ENCODE measurements at regions not wholly inside any gene's neighbourhood (a gene's known extent, or its start where the extent isn't known, plus 50 kb on each side); places are given as distances from the start of the nearest gene placed in this dataset.
"Not testable (repeated sequence)": the region's sequence is repeated elsewhere in the genome, so short reads cannot be mapped to it uniquely, and the experiment has no call there.

- H3K9me1 ChIP-seq (ENCODE audit: insufficient read depth, low read length); H3K4me2 ChIP-seq (ENCODE audit: low read depth, low read length); dilution Hi-C loops (cut with HindIII; ENCODE audit: low sequenced_read_pairs, unreplicated experiment); H2BK15ac ChIP-seq (ENCODE audit: low read depth, low read length); H4K5ac ChIP-seq (ENCODE audit: low read depth, low read length); H3K23ac ChIP-seq (ENCODE audit: low read depth, low read length); H4K91ac ChIP-seq (ENCODE audit: insufficient read depth, low read depth, low read length); H3K56ac ChIP-seq (ENCODE audit: extremely low read depth, insufficient read depth, low read length); H2AK5ac ChIP-seq (ENCODE audit: low read depth, low read length); POLR2A ChIA-PET (ENCODE audit: unreplicated experiment); H2AFZ ChIP-seq (replicated peaks; ENCODE audit: low read length, poor library complexity); H3K27me3 ChIP-seq (ENCODE audit: control insufficient read depth, insufficient read depth, low read length); H3K9ac ChIP-seq (ENCODE audit: low read depth, low read length); intact Hi-C loops (cut with micrococcal nuclease); H4K20me1 ChIP-seq (ENCODE audit: insufficient read depth, low read length); H3K14ac ChIP-seq (replicated peaks; ENCODE audit: low read depth, low read length); H3K36me3 ChIP-seq (ENCODE audit: control insufficient read depth, insufficient read depth, low read length); BruUV-seq (replicated peaks); H2AK9ac ChIP-seq (replicated peaks; ENCODE audit: low read depth, low read length, poor library complexity); DNase-seq; CTCF ChIA-PET; ATAC-seq (ENCODE audit: low read depth); H3K79me1 ChIP-seq (ENCODE audit: low read depth in 1 of 2, low read length in 2 of 2); H3K4me3 ChIP-seq (ENCODE audit: insufficient read depth, low read depth, low read length); H2BK5ac ChIP-seq (ENCODE audit: low read depth, low read length, poor library complexity, severe bottlenecking); H2BK20ac ChIP-seq (ENCODE audit: low read depth, low read length); in situ Hi-C loops (cut with MboI; ENCODE audit: low sequenced_read_pairs); H4K8ac ChIP-seq (ENCODE audit: low read depth in 2 of 2, low read length in 2 of 2); H2BK120ac ChIP-seq (ENCODE audit: low read depth, low read length); H3K9me3 ChIP-seq (ENCODE audit: control insufficient read depth, insufficient read depth, low read length); H3K27ac ChIP-seq (ENCODE audit: insufficient read depth, low read length); H3K4ac ChIP-seq (ENCODE audit: low read depth, low read length); H3K4me1 ChIP-seq (ENCODE audit: control insufficient read depth, insufficient read depth, low read length); H3K18ac ChIP-seq (ENCODE audit: low read depth, low read length): not testable (repeated sequence)
- WGBS, 2 experiments (ENCODE audit: extremely low coverage in 2 of 2, insufficient read length in 1 of 2) = no CpG with 5 or more reads among the region's 8 CpGs
Observed at GRCh38 chrY:26666691-26667090, 1044.8 kb downstream of the CDY1 start.

- H4K8ac ChIP-seq (ENCODE audit: low read depth in 2 of 2, low read length in 2 of 2); H3K4me3 ChIP-seq (ENCODE audit: insufficient read depth, low read depth, low read length); ATAC-seq (ENCODE audit: low read depth); H3K14ac ChIP-seq (replicated peaks; ENCODE audit: low read depth, low read length); CTCF ChIA-PET; POLR2A ChIA-PET (ENCODE audit: unreplicated experiment); H3K9me1 ChIP-seq (ENCODE audit: insufficient read depth, low read length); H2AK5ac ChIP-seq (ENCODE audit: low read depth, low read length); H2BK5ac ChIP-seq (ENCODE audit: low read depth, low read length, poor library complexity, severe bottlenecking); H3K27me3 ChIP-seq (ENCODE audit: control insufficient read depth, insufficient read depth, low read length); H3K4ac ChIP-seq (ENCODE audit: low read depth, low read length); H3K56ac ChIP-seq (ENCODE audit: extremely low read depth, insufficient read depth, low read length); H3K4me1 ChIP-seq (ENCODE audit: control insufficient read depth, insufficient read depth, low read length); H3K27ac ChIP-seq (ENCODE audit: insufficient read depth, low read length); H3K18ac ChIP-seq (ENCODE audit: low read depth, low read length); H2BK120ac ChIP-seq (ENCODE audit: low read depth, low read length); intact Hi-C loops (cut with micrococcal nuclease); DNase-seq; H4K20me1 ChIP-seq (ENCODE audit: insufficient read depth, low read length); H4K5ac ChIP-seq (ENCODE audit: low read depth, low read length); H3K4me2 ChIP-seq (ENCODE audit: low read depth, low read length); H3K9me3 ChIP-seq (ENCODE audit: control insufficient read depth, insufficient read depth, low read length); H3K23ac ChIP-seq (ENCODE audit: low read depth, low read length); H4K91ac ChIP-seq (ENCODE audit: insufficient read depth, low read depth, low read length); H3K36me3 ChIP-seq (ENCODE audit: control insufficient read depth, insufficient read depth, low read length); H2AK9ac ChIP-seq (replicated peaks; ENCODE audit: low read depth, low read length, poor library complexity); dilution Hi-C loops (cut with HindIII; ENCODE audit: low sequenced_read_pairs, unreplicated experiment); H2BK20ac ChIP-seq (ENCODE audit: low read depth, low read length); BruUV-seq (replicated peaks); in situ Hi-C loops (cut with MboI; ENCODE audit: low sequenced_read_pairs); H2AFZ ChIP-seq (replicated peaks; ENCODE audit: low read length, poor library complexity); H3K79me1 ChIP-seq (ENCODE audit: low read depth in 1 of 2, low read length in 2 of 2); H2BK15ac ChIP-seq (ENCODE audit: low read depth, low read length); H3K9ac ChIP-seq (ENCODE audit: low read depth, low read length): not testable (repeated sequence)
- WGBS, 2 experiments (ENCODE audit: extremely low coverage in 2 of 2, insufficient read length in 1 of 2) = no CpG with 5 or more reads among the region's 7 CpGs
Observed at GRCh38 chrY:26669243-26669642, 1047.3 kb downstream of the CDY1 start.

All from IMR-90 (cell line).